PFSK-1 (cell line): ENCODE measurements at regions not wholly inside any gene's neighbourhood (a gene's known extent, or its start where the extent isn't known, plus 50 kb on each side); places are given as distances from the start of the nearest gene placed in this dataset.

Experiments used
- POLR2AphosphoS5 ChIP-seq: IDR thresholded peaks from 2 replicates; pipeline ENCODE4 v1.6.1; 2012; ENCODE audit warnings: low read depth, mild to moderate bottlenecking, control low read depth, low read length, moderate library complexity
- TF ChIP-seq, protein P1 (sequence below), 2 experiments: IDR thresholded peaks; 2 replicates each; pipeline versions ENCODE4 v1.6.1 to v1.8.0; 2011 to 2012; ENCODE audit warnings: low read depth in 2 of 2, low read length in 2 of 2, control low read depth in 1 of 2, inconsistent platforms in 1 of 2, mild to moderate bottlenecking in 1 of 2, moderate library complexity in 1 of 2; ENCODE audit not compliant: insufficient read depth in 1 of 2

DNA sequence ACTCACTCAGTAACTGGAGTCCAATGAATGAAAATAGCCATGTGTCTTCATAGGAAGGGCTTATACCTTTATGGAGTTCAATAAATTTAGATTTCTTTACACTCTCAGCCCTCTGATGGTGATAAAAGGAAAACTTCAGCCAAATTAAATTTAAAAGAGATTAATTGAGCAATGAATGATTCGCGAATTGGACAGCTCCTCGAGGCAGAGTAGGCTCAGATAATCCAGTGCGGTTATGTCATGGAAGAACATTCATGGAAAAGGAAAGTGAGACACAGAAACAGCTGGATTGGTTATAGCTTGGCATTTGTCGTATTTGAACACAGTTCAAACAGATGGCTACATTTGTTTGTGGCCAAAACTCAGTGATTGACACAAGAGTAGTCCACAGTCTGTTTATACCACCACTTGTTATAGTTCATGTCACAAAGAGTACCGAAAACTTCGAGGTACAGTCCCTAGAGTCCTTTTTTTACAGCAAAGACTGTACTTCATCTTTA, 54.6 kb upstream of the TACR3 start:
- TF ChIP-seq, protein P1, sequence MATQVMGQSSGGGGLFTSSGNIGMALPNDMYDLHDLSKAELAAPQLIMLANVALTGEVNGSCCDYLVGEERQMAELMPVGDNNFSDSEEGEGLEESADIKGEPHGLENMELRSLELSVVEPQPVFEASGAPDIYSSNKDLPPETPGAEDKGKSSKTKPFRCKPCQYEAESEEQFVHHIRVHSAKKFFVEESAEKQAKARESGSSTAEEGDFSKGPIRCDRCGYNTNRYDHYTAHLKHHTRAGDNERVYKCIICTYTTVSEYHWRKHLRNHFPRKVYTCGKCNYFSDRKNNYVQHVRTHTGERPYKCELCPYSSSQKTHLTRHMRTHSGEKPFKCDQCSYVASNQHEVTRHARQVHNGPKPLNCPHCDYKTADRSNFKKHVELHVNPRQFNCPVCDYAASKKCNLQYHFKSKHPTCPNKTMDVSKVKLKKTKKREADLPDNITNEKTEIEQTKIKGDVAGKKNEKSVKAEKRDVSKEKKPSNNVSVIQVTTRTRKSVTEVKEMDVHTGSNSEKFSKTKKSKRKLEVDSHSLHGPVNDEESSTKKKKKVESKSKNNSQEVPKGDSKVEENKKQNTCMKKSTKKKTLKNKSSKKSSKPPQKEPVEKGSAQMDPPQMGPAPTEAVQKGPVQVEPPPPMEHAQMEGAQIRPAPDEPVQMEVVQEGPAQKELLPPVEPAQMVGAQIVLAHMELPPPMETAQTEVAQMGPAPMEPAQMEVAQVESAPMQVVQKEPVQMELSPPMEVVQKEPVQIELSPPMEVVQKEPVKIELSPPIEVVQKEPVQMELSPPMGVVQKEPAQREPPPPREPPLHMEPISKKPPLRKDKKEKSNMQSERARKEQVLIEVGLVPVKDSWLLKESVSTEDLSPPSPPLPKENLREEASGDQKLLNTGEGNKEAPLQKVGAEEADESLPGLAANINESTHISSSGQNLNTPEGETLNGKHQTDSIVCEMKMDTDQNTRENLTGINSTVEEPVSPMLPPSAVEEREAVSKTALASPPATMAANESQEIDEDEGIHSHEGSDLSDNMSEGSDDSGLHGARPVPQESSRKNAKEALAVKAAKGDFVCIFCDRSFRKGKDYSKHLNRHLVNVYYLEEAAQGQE (IDR thresholded peaks at IDR 0.05; ENCODE audit: insufficient read depth in 1 of 2, low read depth in 2 of 2, low read length in 2 of 2): peak in 1 of 2 experiments; percentile 61; a peak in 1 of 4 replicates
- TF ChIP-seq POLR2AphosphoS5: no peak
